ENCODE measurements at regions not wholly inside any gene's neighbourhood (a gene's known extent, or its start where the extent isn't known, plus 50 kb on each side); places are given as distances from the start of the nearest gene placed in this dataset.

GRCh38 chr15:95252404-95252803, 1021.0 kb downstream of the MCTP2 start:
- no peaks in the 10 kb centered on the region for H3K9me3 ChIP-seq (replicated peaks)
- intact Hi-C loops (cut with micrococcal nuclease), result loop anchor here (10.0 kb wide), 1 partner anchor 1072 kb away; no protein-coding TSS in a partner anchor
- no peak for TF ChIP-seq CTCF (IDR thresholded peaks at IDR 0.05; ENCODE audit: borderline replicate concordance)
- peaks cover 5% of the 10 kb centered on the region for H3K4me1 ChIP-seq
- no peak for DNase-seq
- H3K27me3 ChIP-seq (ENCODE audit: low read depth), result no peaks in the 10 kb centered on the region
- H3K27ac ChIP-seq (replicated peaks), result no peak overlapping the region
- no peaks in the 10 kb centered on the region for H3K36me3 ChIP-seq
- no peak overlapping the region for H3K4me3 ChIP-seq

- intact Hi-C loops (cut with micrococcal nuclease), result loop anchor here (10.0 kb wide), 1 partner anchor 1071 kb away; no protein-coding TSS in a partner anchor
- peaks cover 7% of the 10 kb centered on the region for H3K4me1 ChIP-seq
- TF ChIP-seq CTCF (IDR thresholded peaks at IDR 0.05; ENCODE audit: borderline replicate concordance), result no peak
- H3K27ac ChIP-seq (replicated peaks), result peak overlapping the region; percentile 29
- no peaks in the 10 kb centered on the region for H3K9me3 ChIP-seq (replicated peaks)
- H3K27me3 ChIP-seq (ENCODE audit: low read depth), result no peaks in the 10 kb centered on the region
- no peak for DNase-seq
- no peaks in the 10 kb centered on the region for H3K36me3 ChIP-seq
- H3K4me3 ChIP-seq, result no peak overlapping the region
Measured at GRCh38 chr15:95254263-95254662, 1022.9 kb downstream of the MCTP2 start.

GRCh38 chr15:95259513-95259912, 1028.2 kb downstream of the MCTP2 start:
- DNase-seq, result peak; percentile 35

GRCh38 chr15:95259965-95260364, 1028.6 kb downstream of the MCTP2 start:
- peak overlapping the region; percentile 64 for H3K27ac ChIP-seq (replicated peaks)
- no peaks in the 10 kb centered on the region for H3K36me3 ChIP-seq
- peaks cover 9% of the 10 kb centered on the region for H3K27me3 ChIP-seq (ENCODE audit: low read depth)
- no peak overlapping the region for H3K4me3 ChIP-seq
- DNase-seq, result no peak
- intact Hi-C loops (cut with micrococcal nuclease), result loop anchor here (5.0 to 10.0 kb wide), 3 partner anchors 1065 to 1977 kb away; no protein-coding TSS in a partner anchor
- peaks cover 11% of the 10 kb centered on the region for H3K4me1 ChIP-seq
- H3K9me3 ChIP-seq (replicated peaks), result no peaks in the 10 kb centered on the region
- no peak for TF ChIP-seq CTCF (IDR thresholded peaks at IDR 0.05; ENCODE audit: borderline replicate concordance)

More at GRCh38 chr15:95259513-95259912, 1028.2 kb downstream of the MCTP2 start:
- intact Hi-C loops (cut with micrococcal nuclease), result loop anchor here (5.0 to 10.0 kb wide), 2 partner anchors 1065 to 1978 kb away; no protein-coding TSS in a partner anchor
- H3K36me3 ChIP-seq, result no peaks in the 10 kb centered on the region
- peak overlapping the region; percentile 64 for H3K27ac ChIP-seq (replicated peaks)
- no peak overlapping the region for H3K4me3 ChIP-seq
- peaks cover 9% of the 10 kb centered on the region for H3K27me3 ChIP-seq (ENCODE audit: low read depth)
- no peaks in the 10 kb centered on the region for H3K9me3 ChIP-seq (replicated peaks)
- peak; percentile 84 for TF ChIP-seq CTCF (IDR thresholded peaks at IDR 0.05; ENCODE audit: borderline replicate concordance)
- H3K4me1 ChIP-seq, result peaks cover 11% of the 10 kb centered on the region

GRCh38 chr15:95260856-95261255, 1029.5 kb downstream of the MCTP2 start:
- intact Hi-C loops (cut with micrococcal nuclease), result loop anchor here (10.0 kb wide), 1 partner anchor 1084 kb away; no protein-coding TSS in a partner anchor
- peaks cover 11% of the 10 kb centered on the region for H3K4me1 ChIP-seq
- no peak for TF ChIP-seq CTCF (IDR thresholded peaks at IDR 0.05; ENCODE audit: borderline replicate concordance)

More at GRCh38 chr15:95260856-95261255, 1029.5 kb downstream of the MCTP2 start:
- no peak for DNase-seq
- H3K36me3 ChIP-seq, result no peaks in the 10 kb centered on the region
- peaks cover 9% of the 10 kb centered on the region for H3K27me3 ChIP-seq (ENCODE audit: low read depth)
- H3K4me3 ChIP-seq, result no peak overlapping the region
- H3K27ac ChIP-seq (replicated peaks), result no peak overlapping the region
- no peaks in the 10 kb centered on the region for H3K9me3 ChIP-seq (replicated peaks)

All from left ventricle myocardium inferior (tissue), 1 donor.